Cardiac muscle cell (in vitro differentiated cells and primary cell): ENCODE measurements at regions not wholly inside any gene's neighbourhood (a gene's known extent, or its start where the extent isn't known, plus 50 kb on each side); places are given as distances from the start of the nearest gene placed in this dataset.

Source experiments
- DNase-seq, 2 donors: peaks; one replicate each; pipeline versions ENCODE4 v3.0.0 to v3.0.0-alpha.2; 2010 to 2017; ENCODE audit warnings: low read depth in 1 of 2, low spot score in 1 of 2
- H3K27ac ChIP-seq: fragments of 200-600 bp; sonication (generic); 2 replicates; pipeline ENCODE4 v1.5.1; 2016
- H3K27me3 ChIP-seq: fragments of 200-600 bp; sonication (generic); 2 replicates; pipeline ENCODE4 v1.6.0; 2016; ENCODE audit warnings: control low read depth
- H3K36me3 ChIP-seq: fragments of 200-600 bp; sonication (generic); 2 replicates; pipeline ENCODE4 v1.5.1; 2016; ENCODE audit warnings: control low read depth
- H3K4me1 ChIP-seq: fragments of 200-600 bp; sonication (generic); 2 replicates; pipeline ENCODE4 v1.8.1; 2017; ENCODE audit warnings: low read depth, mild to moderate bottlenecking, mixed run types
- H3K4me3 ChIP-seq: fragments of 200-600 bp; sonication (generic); 2 replicates; pipeline ENCODE4 v1.5.1; 2016; ENCODE audit warnings: mild to moderate bottlenecking
- H3K9me3 ChIP-seq: fragments of 200-600 bp; sonication (generic); 2 replicates; pipeline ENCODE4 v1.5.1; 2017; ENCODE audit warnings: low read depth, mild to moderate bottlenecking, control low read depth
- TF ChIP-seq, protein P1 (sequence below): IDR thresholded peaks from 2 replicates; pipeline ENCODE4 v1.5.1; 2012; ENCODE audit warnings: low read depth, mild to moderate bottlenecking, low read length

DNA sequence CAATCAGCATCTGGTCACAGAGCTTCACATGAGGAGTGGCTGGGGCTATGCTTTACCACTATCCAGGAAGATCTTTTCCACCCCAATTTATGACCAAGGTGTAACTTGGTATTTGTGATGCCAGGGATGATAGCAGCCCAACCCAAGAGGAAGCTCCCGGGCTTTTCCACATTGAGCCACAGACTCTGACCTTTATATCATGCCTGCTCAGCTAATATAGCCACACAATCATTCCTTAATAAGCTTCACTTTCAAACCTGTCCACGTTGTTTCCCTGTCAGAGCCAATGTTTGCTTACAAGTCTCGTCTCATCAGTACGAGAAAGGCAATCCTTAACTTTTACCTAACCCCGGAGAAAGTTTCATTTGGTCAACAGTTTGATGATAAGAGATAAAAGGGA, 330.9 kb downstream of the SHQ1 start:
- no peaks in the 10 kb centered on the region for H3K9me3 ChIP-seq
- no peaks in the 10 kb centered on the region for H3K36me3 ChIP-seq
- no peak for DNase-seq
- no peak overlapping the region for H3K27ac ChIP-seq
- H3K4me3 ChIP-seq, result no peak overlapping the region
- no peaks in the 10 kb centered on the region for H3K27me3 ChIP-seq
- H3K4me1 ChIP-seq, result peaks cover 17% of the 10 kb centered on the region
- TF ChIP-seq, protein P1, sequence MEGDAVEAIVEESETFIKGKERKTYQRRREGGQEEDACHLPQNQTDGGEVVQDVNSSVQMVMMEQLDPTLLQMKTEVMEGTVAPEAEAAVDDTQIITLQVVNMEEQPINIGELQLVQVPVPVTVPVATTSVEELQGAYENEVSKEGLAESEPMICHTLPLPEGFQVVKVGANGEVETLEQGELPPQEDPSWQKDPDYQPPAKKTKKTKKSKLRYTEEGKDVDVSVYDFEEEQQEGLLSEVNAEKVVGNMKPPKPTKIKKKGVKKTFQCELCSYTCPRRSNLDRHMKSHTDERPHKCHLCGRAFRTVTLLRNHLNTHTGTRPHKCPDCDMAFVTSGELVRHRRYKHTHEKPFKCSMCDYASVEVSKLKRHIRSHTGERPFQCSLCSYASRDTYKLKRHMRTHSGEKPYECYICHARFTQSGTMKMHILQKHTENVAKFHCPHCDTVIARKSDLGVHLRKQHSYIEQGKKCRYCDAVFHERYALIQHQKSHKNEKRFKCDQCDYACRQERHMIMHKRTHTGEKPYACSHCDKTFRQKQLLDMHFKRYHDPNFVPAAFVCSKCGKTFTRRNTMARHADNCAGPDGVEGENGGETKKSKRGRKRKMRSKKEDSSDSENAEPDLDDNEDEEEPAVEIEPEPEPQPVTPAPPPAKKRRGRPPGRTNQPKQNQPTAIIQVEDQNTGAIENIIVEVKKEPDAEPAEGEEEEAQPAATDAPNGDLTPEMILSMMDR, result no peak

DNA sequence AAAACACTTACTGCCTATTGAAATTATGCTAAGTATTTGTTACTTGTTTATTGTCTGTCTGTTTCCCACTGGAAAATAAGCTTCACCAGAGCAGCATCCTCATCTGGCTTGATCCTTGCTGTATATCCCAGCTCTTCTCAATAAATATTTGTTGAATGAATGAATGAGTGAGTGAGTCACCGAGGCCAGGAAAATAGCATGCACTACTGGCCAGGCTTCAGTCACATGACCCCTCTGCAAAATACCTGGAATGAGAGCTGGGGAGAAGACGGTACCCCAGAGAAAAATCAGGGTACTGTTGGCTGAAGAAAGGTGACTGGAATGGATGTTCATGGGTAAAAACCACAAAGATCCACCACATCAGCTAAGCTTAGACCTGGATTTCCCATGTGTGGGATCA, 331.9 kb downstream of the SHQ1 start:
- no peaks in the 10 kb centered on the region for H3K9me3 ChIP-seq
- H3K27me3 ChIP-seq, result no peaks in the 10 kb centered on the region
- TF ChIP-seq, protein P1, result no peak
- no peak overlapping the region for H3K27ac ChIP-seq
- peaks cover 17% of the 10 kb centered on the region for H3K4me1 ChIP-seq
- no peak for DNase-seq
- no peaks in the 10 kb centered on the region for H3K36me3 ChIP-seq
- H3K4me3 ChIP-seq, result no peak overlapping the region

DNA sequence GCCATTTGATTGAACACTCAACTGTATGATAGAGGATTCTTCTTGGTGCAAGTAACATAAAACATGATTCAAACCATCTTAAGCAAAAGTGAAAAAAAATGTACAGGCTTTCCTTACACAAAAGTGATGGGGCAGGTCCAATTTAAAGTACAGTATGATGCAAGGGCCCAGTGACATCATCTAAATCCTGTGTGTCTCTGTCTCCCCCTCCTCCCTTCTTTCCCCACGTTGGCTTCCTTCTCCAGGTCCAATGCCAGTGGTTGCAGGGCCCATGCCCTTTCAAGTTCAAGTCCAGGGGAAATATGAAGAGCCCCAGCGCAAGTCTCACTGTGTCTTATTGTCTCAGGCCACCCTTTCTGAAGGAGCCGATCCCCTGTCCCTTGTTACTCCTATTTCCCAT, 332.3 kb downstream of the SHQ1 start:
- peaks cover 17% of the 10 kb centered on the region for H3K4me1 ChIP-seq
- TF ChIP-seq, protein P1, result no peak
- no peak overlapping the region for H3K4me3 ChIP-seq
- H3K27me3 ChIP-seq, result no peaks in the 10 kb centered on the region
- H3K9me3 ChIP-seq, result no peaks in the 10 kb centered on the region
- no peak for DNase-seq
- H3K36me3 ChIP-seq, result no peaks in the 10 kb centered on the region
- no peak overlapping the region for H3K27ac ChIP-seq

DNA sequence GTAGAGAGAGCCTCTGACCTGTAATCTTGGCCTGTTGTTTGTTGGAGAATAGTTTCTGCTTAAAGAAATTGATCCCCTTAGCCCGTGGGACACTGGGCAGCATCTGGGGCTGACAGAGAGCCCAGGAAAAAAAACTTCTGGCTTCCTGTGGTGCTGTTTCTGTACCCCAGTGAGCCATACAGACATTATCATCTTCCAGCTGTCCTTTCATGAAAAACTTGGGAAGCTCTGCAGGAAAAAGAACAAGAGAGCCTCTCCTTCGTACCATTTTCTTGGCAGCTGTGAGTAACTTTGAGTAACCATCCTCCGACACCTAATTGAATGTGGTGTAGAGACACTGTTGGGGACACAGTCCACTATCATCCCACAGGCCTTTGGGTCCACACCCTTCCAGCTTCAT, 333.0 kb downstream of the SHQ1 start:
- Histone ChIP-seq H3K27me3 (no peaks in the 10 kb centered on the region), H3K4me3 (no peak overlapping the region), H3K27ac (no peak overlapping the region), H3K9me3 (no peaks in the 10 kb centered on the region), H3K36me3 (no peaks in the 10 kb centered on the region), H3K4me1 (peaks cover 16% of the 10 kb centered on the region)
- TF ChIP-seq, protein P1, result no peak
- DNase-seq, result no peak

DNA sequence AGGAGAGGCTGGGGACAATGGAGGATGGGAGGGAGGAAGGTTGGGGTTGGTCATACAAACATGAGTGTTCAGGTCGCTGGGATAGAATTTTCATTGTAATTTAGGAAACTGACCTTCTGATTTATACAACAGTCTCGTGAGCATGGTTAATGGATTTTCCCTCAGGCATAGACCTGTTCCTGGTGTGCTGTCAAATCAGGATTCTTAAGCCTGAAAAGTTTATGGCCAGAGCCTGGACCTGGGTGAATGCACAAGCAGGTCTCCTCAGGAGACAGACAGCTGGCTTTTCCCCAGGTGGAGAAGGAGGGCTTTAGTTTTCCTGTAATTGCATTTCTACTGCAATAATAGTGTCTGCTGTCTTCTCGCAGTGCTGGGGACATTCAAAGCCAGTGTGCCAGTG, 338.0 kb downstream of the SHQ1 start:
- Histone ChIP-seq H3K27me3 (no peaks in the 10 kb centered on the region), H3K9me3 (no peaks in the 10 kb centered on the region), H3K27ac (no peak overlapping the region), H3K4me3 (no peak overlapping the region), H3K4me1 (no peaks in the 10 kb centered on the region), H3K36me3 (no peaks in the 10 kb centered on the region)
- TF ChIP-seq, protein P1, result no peak
- no peak for DNase-seq
